AML-193 (cell line): ENCODE measurements at regions not wholly inside any gene's neighbourhood (a gene's known extent, or its start where the extent isn't known, plus 50 kb on each side); places are given as distances from the start of the nearest gene placed in this dataset.

Source experiments
- DNase-seq, 2 experiments: peaks; one replicate each; lab custom pipeline; 2025; lab: John Stamatoyannopoulos, UW

GRCh38 chr2:111219285-111219684 is 98.6 kb downstream of the BCL2L11 start:
- no peak for DNase-seq

- DNase-seq: no peak
These were observed 99.2 kb downstream of the BCL2L11 start for GRCh38 chr2:111219734-111220505.

GRCh38 chr2:111220962-111221361 is 100.2 kb downstream of the BCL2L11 start:
- no peak for DNase-seq

- no peak for DNase-seq
These were observed 101.0 kb downstream of the BCL2L11 start for GRCh38 chr2:111221701-111222100.

GRCh38 chr2:111222204-111222866 is 101.6 kb downstream of the BCL2L11 start:
- DNase-seq: no peak

- DNase-seq: no peak
These were observed 105.1 kb downstream of the BCL2L11 start for GRCh38 chr2:111225856-111226255.

GRCh38 chr2:111226876-111227700 is 106.4 kb downstream of the BCL2L11 start:
- peak in 1 of 2 experiments; percentile 8 for DNase-seq

- DNase-seq: no peak
These were observed 107.0 kb downstream of the BCL2L11 start for GRCh38 chr2:111227716-111228141.

- DNase-seq: no peak
These were observed 111.0 kb downstream of the BCL2L11 start for GRCh38 chr2:111231532-111232252.

GRCh38 chr2:111235192-111236015 is 114.7 kb downstream of the BCL2L11 start:
- DNase-seq: no peak

GRCh38 chr2:111236025-111236424 is 115.3 kb downstream of the BCL2L11 start:
- DNase-seq: no peak

GRCh38 chr2:111238296-111238695 is 117.6 kb downstream of the BCL2L11 start:
- no peak for DNase-seq

GRCh38 chr2:111239107-111239506 is 118.4 kb downstream of the BCL2L11 start:
- no peak for DNase-seq

GRCh38 chr2:111239581-111240249 is 119.0 kb downstream of the BCL2L11 start:
- no peak for DNase-seq

- no peak for DNase-seq
These were observed 122.6 kb downstream of the BCL2L11 start for GRCh38 chr2:111243295-111243694.

- no peak for DNase-seq
These were observed 124.2 kb downstream of the BCL2L11 start for GRCh38 chr2:111244864-111245263.

GRCh38 chr2:111246620-111247061 is 125.9 kb downstream of the BCL2L11 start:
- DNase-seq: no peak

GRCh38 chr2:111247491-111247890 is 126.8 kb downstream of the BCL2L11 start:
- DNase-seq: no peak

GRCh38 chr2:111249806-111250205 is 129.1 kb downstream of the BCL2L11 start:
- no peak for DNase-seq

GRCh38 chr2:111250448-111251030 is 129.8 kb downstream of the BCL2L11 start:
- no peak for DNase-seq
